ENCODE measurements at regions not wholly inside any gene's neighbourhood (a gene's known extent, or its start where the extent isn't known, plus 50 kb on each side); places are given as distances from the start of the nearest gene placed in this dataset.

DNA sequence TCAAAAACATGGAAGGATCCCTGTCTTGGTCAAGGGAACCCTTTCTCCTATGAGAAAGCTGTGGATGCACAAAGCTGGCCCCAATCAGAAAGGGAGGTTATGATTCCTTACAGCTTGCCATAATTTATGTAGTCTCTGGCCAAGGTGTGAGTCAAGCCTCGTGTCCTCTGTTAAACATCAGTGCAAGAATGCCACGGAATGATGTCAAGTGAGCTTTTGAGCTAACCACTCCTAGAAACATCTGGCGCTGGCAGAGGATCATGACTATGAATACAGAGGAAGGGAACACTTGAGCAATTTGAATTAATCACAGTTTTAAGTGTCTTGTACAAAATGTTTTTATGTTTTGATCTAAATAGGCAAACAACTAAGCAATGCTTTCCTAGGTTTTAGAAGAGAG is 51.5 kb upstream of the RAP2C start (continued):
- TF ChIP-seq HNF4A (conservative IDR thresholded peaks at IDR 0.05) (no peak), FOXA2 (IDR thresholded peaks at IDR 0.05) (no peak), YY1 (IDR thresholded peaks at IDR 0.05) (no peak), RXRA (IDR thresholded peaks at IDR 0.05) (no peak), TAF1 (conservative IDR thresholded peaks at IDR 0.05) (no peak), RAD21 (IDR thresholded peaks at IDR 0.05) (no peak)

DNA sequence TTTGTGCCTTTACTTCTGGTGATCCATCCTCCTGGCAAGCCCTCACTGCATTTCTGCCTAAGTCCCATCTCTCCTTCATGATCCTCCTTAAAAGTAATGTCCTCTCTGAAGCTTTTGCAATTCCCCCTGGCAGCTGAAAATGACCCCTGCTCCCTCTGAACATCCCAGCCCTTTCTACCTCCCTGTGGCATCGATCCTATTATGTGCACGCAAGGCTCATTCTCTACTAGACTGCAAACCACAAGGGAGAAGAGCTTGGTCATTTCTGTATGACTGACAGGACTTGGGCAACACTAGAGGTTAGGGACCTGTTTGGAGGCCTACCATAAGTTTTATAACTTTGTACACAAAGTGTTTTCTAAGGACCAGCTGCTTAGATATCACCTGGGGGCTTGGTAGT is 50.8 kb upstream of the RAP2C start:
- 48% methylated on average over 2 of the region's 2 CpGs for WGBS
- H3K4me1 ChIP-seq (ENCODE audit: control insufficient read depth in 4 of 4, insufficient read depth in 4 of 4, low read length in 3 of 4), result peaks cover 0 to 11% (median 2%) of the 10 kb centered on the region in 4 donors
- H3K27ac ChIP-seq (ENCODE audit: low read depth in 1 of 2, low read length in 2 of 2), result no peak overlapping the region
- H3K27me3 ChIP-seq (ENCODE audit: control insufficient read depth in 4 of 4, insufficient read depth in 4 of 4, low read length in 3 of 4), result no peaks in the 10 kb centered on the region
- no peaks in the 10 kb centered on the region for H3K9me3 ChIP-seq (ENCODE audit: control insufficient read depth in 4 of 4, low read length in 3 of 4)
- no peaks in the 10 kb centered on the region for H3K36me3 ChIP-seq (ENCODE audit: control insufficient read depth in 4 of 4, insufficient read depth in 3 of 4, low read depth in 1 of 4, low read length in 3 of 4)
- TF ChIP-seq YY1 (IDR thresholded peaks at IDR 0.05), result no peak
- TF ChIP-seq, protein P1, sequence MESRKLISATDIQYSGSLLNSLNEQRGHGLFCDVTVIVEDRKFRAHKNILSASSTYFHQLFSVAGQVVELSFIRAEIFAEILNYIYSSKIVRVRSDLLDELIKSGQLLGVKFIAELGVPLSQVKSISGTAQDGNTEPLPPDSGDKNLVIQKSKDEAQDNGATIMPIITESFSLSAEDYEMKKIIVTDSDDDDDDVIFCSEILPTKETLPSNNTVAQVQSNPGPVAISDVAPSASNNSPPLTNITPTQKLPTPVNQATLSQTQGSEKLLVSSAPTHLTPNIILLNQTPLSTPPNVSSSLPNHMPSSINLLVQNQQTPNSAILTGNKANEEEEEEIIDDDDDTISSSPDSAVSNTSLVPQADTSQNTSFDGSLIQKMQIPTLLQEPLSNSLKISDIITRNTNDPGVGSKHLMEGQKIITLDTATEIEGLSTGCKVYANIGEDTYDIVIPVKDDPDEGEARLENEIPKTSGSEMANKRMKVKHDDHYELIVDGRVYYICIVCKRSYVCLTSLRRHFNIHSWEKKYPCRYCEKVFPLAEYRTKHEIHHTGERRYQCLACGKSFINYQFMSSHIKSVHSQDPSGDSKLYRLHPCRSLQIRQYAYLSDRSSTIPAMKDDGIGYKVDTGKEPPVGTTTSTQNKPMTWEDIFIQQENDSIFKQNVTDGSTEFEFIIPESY (IDR thresholded peaks at IDR 0.05), result no peak
- no peak for TF ChIP-seq HNF4G (IDR thresholded peaks at IDR 0.05)
- TF ChIP-seq, protein P2, sequence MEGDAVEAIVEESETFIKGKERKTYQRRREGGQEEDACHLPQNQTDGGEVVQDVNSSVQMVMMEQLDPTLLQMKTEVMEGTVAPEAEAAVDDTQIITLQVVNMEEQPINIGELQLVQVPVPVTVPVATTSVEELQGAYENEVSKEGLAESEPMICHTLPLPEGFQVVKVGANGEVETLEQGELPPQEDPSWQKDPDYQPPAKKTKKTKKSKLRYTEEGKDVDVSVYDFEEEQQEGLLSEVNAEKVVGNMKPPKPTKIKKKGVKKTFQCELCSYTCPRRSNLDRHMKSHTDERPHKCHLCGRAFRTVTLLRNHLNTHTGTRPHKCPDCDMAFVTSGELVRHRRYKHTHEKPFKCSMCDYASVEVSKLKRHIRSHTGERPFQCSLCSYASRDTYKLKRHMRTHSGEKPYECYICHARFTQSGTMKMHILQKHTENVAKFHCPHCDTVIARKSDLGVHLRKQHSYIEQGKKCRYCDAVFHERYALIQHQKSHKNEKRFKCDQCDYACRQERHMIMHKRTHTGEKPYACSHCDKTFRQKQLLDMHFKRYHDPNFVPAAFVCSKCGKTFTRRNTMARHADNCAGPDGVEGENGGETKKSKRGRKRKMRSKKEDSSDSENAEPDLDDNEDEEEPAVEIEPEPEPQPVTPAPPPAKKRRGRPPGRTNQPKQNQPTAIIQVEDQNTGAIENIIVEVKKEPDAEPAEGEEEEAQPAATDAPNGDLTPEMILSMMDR (IDR thresholded peaks at IDR 0.05; ENCODE audit: low read depth, low read length, missing input control), result no peak
- no peak for TF ChIP-seq FOXA1 (IDR thresholded peaks at IDR 0.05)
- TF ChIP-seq, protein P3, sequence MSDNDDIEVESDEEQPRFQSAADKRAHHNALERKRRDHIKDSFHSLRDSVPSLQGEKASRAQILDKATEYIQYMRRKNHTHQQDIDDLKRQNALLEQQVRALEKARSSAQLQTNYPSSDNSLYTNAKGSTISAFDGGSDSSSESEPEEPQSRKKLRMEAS (IDR thresholded peaks at IDR 0.05), result no peak
- no peak for TF ChIP-seq EGR1 (IDR thresholded peaks at IDR 0.05; ENCODE audit: low read depth in 2 of 2)
- no peak overlapping the region for H3K9ac ChIP-seq (ENCODE audit: low read depth in 1 of 2, low read length in 2 of 2)
- no peak for DNase-seq (ENCODE audit: low spot score)
- no peak overlapping the region for H3K4me3 ChIP-seq (ENCODE audit: low read depth in 1 of 3, low read length in 3 of 3)
